ENCODE measurements at regions not wholly inside any gene's neighbourhood (a gene's known extent, or its start where the extent isn't known, plus 50 kb on each side); places are given as distances from the start of the nearest gene placed in this dataset.

DNA sequence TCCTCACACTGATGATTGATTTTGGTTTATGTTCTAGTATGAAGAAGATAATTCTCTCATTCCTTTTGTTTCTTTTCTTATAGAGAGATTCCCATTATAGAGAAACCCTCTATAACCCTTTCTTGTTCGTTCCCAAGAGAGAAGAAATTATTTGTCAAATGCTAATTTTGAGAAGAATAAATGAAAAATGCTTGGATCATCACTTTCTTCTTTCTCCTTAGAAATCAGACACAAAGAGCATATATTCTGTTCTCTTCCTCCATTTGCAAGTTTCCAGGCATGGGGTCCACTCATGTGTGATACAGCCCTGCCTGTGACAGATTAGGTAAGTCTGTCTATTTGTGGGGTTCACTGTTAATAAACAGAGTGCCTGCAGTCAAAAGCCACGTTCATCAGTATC, 222.6 kb upstream of the NECTIN3 start:
- Histone ChIP-seq H3K27ac (no peak overlapping the region), H3K4me3 (no peak overlapping the region)
- DNase-seq (ENCODE audit: low spot score): no peak
- TF ChIP-seq CTCF (IDR thresholded peaks at IDR 0.05): no peak

GRCh38 chr3:110851736-110852135, 219.9 kb upstream of the NECTIN3 start:
- DNase-seq (ENCODE audit: low spot score): no peak
- Histone ChIP-seq H3K4me3 (no peak overlapping the region), H3K27ac (no peak overlapping the region)
- TF ChIP-seq CTCF (IDR thresholded peaks at IDR 0.05): no peak

DNA sequence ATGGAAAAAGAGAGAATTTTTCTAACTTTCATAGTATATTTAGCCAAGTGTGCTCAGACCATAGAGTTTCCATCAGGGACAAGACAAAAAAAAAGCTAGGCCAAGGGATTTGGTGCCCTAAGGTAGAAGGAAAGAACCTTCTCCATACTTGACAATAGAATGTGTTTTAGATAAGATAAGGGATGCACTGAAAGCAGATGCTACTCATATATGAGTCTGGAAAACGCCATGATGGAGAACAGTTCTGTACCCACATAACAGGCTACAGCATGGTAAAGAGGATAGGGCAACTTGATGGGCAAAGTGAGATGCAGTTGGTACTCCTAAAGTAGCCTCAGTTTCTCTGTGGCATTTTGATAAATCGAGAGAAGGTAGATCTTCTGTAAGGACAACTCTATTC, 216.4 kb upstream of the NECTIN3 start:
- TF ChIP-seq CTCF (IDR thresholded peaks at IDR 0.05): no peak
- no peak for DNase-seq (ENCODE audit: low spot score)
- Histone ChIP-seq H3K27ac (no peak overlapping the region), H3K4me3 (no peak overlapping the region)

GRCh38 chr3:110856916-110857315, 214.7 kb upstream of the NECTIN3 start:
- TF ChIP-seq CTCF (IDR thresholded peaks at IDR 0.05): no peak
- H3K4me3 ChIP-seq: no peak overlapping the region

GRCh38 chr3:110858549-110858948, 213.1 kb upstream of the NECTIN3 start:
- Histone ChIP-seq H3K4me3 (no peak overlapping the region), H3K27ac (no peak overlapping the region)
- no peak for DNase-seq (ENCODE audit: low spot score)
- TF ChIP-seq CTCF (IDR thresholded peaks at IDR 0.05): no peak

More at GRCh38 chr3:110856916-110857315, 214.7 kb upstream of the NECTIN3 start:
- no peak for DNase-seq (ENCODE audit: low spot score)
- no peak overlapping the region for H3K27ac ChIP-seq

DNA sequence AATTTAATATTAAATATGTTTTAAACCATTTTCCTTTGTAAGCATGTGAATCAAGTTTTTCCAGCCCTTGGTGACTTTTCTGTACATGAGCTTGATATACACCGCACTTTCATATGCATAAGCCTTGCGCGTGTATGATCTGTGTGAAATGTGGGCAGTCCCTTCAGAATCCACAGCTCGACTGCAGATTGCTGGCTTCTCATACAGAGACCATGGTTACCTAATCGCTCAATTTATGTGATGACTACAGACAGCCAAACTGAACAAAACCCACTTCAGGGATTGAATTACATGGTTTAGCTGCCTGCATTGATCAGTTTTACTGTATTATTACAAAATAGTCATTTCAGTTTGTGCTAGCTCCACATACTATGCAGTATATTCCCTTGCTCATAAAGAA, 212.3 kb upstream of the NECTIN3 start:
- Histone ChIP-seq H3K4me3 (no peak overlapping the region), H3K27ac (no peak overlapping the region)
- no peak for TF ChIP-seq CTCF (IDR thresholded peaks at IDR 0.05)
- no peak for DNase-seq (ENCODE audit: low spot score)

- DNase-seq (ENCODE audit: low spot score): no peak
- H3K27ac ChIP-seq: no peak overlapping the region
- H3K4me3 ChIP-seq: no peak overlapping the region
- TF ChIP-seq CTCF (IDR thresholded peaks at IDR 0.05): no peak
Measured at GRCh38 chr3:110859993-110860392, 211.6 kb upstream of the NECTIN3 start.
